H1 (cell line): ENCODE measurements at regions not wholly inside any gene's neighbourhood (a gene's known extent, or its start where the extent isn't known, plus 50 kb on each side); places are given as distances from the start of the nearest gene placed in this dataset.

Source experiments
- KDM5A ChIP-seq: fragments of 200-600 bp; IDR thresholded peaks from 2 replicates; pipeline ENCODE4 v1.7.1; 2012; ENCODE audit warnings: mild to moderate bottlenecking, low read length, inconsistent platforms, mixed read lengths
- NANOG ChIP-seq: IDR thresholded peaks from 2 replicates; pipeline ENCODE4 v1.6.1; 2011; ENCODE audit warnings: low read length, low read depth, mild to moderate bottlenecking, inconsistent platforms; ENCODE audit not compliant: insufficient read depth, poor library complexity, severe bottlenecking
- TAF1 ChIP-seq: IDR thresholded peaks from 2 replicates; pipeline ENCODE4 v1.6.1; 2011; ENCODE audit warnings: mild to moderate bottlenecking, low read depth, low read length

GRCh38 chr5:153926201-153926600 is 112.5 kb downstream of the FAM114A2 start (continued):
- TF ChIP-seq NANOG (no peak), KDM5A (no peak), TAF1 (no peak)
